ENCODE measurements at regions not wholly inside any gene's neighbourhood (a gene's known extent, or its start where the extent isn't known, plus 50 kb on each side); places are given as distances from the start of the nearest gene placed in this dataset.

DNA sequence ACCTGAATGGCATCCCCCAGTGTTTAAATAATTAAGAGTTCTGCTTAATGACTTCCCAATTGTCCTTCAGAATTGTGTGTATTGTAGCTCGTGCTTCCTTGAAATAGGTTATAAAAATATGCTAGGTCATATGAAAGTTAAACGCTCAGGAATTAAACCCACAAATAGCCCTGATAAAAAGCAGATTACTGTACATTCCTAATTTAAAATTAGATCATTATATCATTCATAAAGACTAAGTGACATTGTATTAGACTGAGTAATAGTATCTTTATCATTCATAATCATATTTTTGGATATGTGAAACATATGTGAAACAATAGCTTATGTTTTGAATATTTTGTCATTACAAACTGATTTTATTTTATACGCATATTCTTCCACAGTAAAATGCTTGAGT lies 1706.7 kb downstream of the HACE1 start:
- TF ChIP-seq EZH2 (IDR thresholded peaks at IDR 0.05; ENCODE audit: low read length, unreplicated experiment) = no peak
- no peak for TF ChIP-seq EZH2phosphoT487 (IDR thresholded peaks at IDR 0.05; ENCODE audit: borderline replicate concordance, low read length)

Data from PC-3 (cell line).